ENCODE measurements at regions not wholly inside any gene's neighbourhood (a gene's known extent, or its start where the extent isn't known, plus 50 kb on each side); places are given as distances from the start of the nearest gene placed in this dataset.
"Not testable (repeated sequence)": the region's sequence is repeated elsewhere in the genome, so short reads cannot be mapped to it uniquely, and the experiment has no call there.

DNA sequence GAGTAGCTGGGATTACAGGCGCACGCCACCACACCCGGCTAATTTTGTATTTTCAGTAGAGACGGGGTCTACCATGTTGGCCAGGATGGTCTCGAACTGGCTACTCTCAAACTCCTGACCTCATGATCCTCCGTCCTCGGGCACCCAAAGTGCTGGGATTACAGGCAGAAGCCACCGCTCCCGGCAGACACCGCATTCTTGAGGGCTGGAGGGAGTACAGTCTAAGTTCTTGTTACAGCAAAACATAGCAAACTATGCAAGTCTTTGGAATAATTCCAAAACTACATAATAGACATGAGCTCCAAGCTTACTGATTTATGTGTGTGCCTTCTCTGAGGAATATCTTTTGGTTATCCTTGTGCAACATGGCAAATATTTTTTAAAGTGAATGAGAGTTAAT, 299.1 kb upstream of the ZNF658 start:
- intact Hi-C loops (cut with DNase I); H3K4me1 ChIP-seq (ENCODE audit: control insufficient read depth, insufficient read depth, low read length); H3K27me3 ChIP-seq (ENCODE audit: control insufficient read depth, insufficient read depth); ATAC-seq; H3K9me3 ChIP-seq (ENCODE audit: control insufficient read depth, low read length); H3K4me3 ChIP-seq (ENCODE audit: low read length); H3K27ac ChIP-seq (ENCODE audit: low read length): not testable (repeated sequence)
- WGBS = 64% methylated on average over 10 of the region's 10 CpGs
- DNase-seq = peak; percentile 12 to 36 (median 29)

DNA sequence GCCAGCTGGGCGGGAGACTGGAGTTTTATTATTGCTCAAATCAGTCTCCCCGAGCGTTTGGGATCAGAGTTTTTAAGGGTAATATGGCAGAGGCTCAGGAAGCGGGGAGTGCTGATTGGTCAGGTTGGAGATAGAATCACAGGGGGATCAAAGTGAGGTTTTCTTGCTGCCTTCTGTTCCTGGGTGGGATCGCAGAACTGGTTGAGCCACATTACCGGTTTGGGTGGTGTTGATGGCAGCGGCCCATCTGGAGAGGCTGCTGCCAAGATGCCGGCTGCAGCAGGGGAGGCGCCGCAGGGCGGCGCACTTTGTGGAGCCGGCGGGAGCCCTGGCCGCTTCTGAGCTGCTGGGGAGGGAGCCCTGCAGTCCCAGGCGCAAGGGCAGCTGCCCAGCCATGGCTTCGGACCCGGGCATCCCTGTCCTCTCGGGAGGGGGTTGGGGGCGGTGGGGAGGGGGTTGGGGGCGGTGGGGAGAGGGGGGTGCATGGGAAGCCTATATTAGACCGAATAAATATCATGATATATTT, 268.9 kb upstream of the ZNF658 start:
- 63% methylated on average over 5 of the region's 22 CpGs for WGBS

DNA sequence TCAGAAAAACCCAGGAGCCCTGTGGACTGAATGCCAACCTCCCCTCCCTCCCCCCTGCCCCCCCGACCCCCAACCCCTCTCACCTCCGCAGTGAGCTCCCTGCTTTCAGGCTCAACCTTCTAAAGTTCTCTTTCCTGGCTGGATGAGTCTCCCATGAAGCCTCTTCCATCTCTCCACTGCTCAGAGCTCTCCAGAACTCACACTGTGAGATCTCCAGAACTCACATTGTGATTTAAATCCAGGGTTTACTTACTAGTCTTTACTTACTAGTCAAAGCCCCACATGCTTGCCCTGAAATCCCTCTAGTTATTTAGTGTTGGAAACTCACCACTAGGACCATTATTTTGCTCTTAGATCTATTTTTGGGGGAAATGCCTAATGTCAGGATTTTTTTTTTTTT, 252.8 kb upstream of the ZNF658 start:
- H3K9me3 ChIP-seq (ENCODE audit: control insufficient read depth, low read length); H3K4me1 ChIP-seq (ENCODE audit: control insufficient read depth, insufficient read depth, low read length); intact Hi-C loops (cut with DNase I); H3K27me3 ChIP-seq (ENCODE audit: control insufficient read depth, insufficient read depth); DNase-seq; ATAC-seq; H3K27ac ChIP-seq (ENCODE audit: low read length); H3K4me3 ChIP-seq (ENCODE audit: low read length): not testable (repeated sequence)
- WGBS = no CpG with 5 or more reads among the region's 2 CpGs

More for the DNA sequence above, 268.9 kb upstream of the ZNF658 start:
- intact Hi-C loops (cut with DNase I); H3K27ac ChIP-seq (ENCODE audit: low read length); H3K27me3 ChIP-seq (ENCODE audit: control insufficient read depth, insufficient read depth); H3K4me3 ChIP-seq (ENCODE audit: low read length); ATAC-seq; H3K4me1 ChIP-seq (ENCODE audit: control insufficient read depth, insufficient read depth, low read length); DNase-seq; H3K9me3 ChIP-seq (ENCODE audit: control insufficient read depth, low read length): not testable (repeated sequence)

DNA sequence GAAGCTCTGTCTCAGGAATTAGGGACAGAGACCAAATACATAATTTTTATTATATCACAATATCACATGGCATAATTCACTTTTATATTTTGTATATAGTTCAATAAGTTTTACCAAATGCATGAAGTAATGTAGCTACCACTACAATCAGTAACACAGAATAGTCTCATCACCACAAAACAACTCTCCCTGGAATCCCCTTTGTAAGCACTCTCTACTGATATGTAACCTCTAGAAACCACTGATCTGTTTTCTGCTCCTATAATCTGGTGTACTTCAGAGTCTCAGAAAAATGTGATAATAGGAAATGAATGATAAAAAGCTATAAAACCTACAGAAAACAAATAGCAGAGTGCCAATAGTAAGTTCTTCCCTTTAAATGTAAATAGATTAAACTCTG, 210.3 kb upstream of the ZNF658 start:
- H3K9me3 ChIP-seq (ENCODE audit: control insufficient read depth, low read length); DNase-seq; H3K27ac ChIP-seq (ENCODE audit: low read length); ATAC-seq; H3K27me3 ChIP-seq (ENCODE audit: control insufficient read depth, insufficient read depth); intact Hi-C loops (cut with DNase I); H3K4me3 ChIP-seq (ENCODE audit: low read length); H3K4me1 ChIP-seq (ENCODE audit: control insufficient read depth, insufficient read depth, low read length): not testable (repeated sequence)

DNA sequence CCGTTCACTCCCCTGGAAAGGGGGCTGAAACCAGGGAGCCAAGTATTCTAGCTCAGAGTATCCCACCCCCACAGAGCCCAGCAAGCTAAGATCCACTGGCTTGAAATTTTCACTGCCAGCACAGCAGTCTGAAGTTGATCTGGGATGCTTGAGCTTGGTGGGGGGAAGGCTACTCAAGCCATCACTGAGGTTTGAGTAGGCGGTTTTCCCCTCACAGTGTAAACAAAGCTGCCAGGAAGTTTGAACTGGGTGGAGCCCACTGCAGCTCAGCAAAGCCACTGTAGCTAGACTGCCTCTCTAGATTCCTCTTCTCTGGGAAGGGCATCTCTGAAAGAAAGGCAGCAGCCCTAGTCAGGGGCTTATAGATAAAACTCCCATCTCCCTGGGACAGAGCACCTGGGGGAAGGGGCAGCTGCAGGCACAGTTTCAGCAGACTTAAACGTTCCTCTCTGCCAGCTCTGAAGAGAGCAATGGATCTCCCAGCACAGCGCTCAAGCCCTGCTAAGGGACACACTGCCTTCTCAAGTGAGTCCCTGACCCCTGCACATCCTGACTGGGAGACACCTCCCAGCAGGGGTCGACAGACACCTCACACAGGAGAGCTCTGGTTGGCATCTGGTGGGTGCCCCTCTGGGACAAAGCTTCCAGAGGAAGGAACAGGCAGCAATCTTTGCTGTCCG, 204.8 kb upstream of the ZNF658 start:
- H3K4me1 ChIP-seq (ENCODE audit: control insufficient read depth, insufficient read depth, low read length); H3K27ac ChIP-seq (ENCODE audit: low read length); H3K9me3 ChIP-seq (ENCODE audit: control insufficient read depth, low read length); DNase-seq; ATAC-seq; intact Hi-C loops (cut with DNase I); H3K4me3 ChIP-seq (ENCODE audit: low read length); H3K27me3 ChIP-seq (ENCODE audit: control insufficient read depth, insufficient read depth): not testable (repeated sequence)
- 50% methylated on average over 2 of the region's 6 CpGs for WGBS

DNA sequence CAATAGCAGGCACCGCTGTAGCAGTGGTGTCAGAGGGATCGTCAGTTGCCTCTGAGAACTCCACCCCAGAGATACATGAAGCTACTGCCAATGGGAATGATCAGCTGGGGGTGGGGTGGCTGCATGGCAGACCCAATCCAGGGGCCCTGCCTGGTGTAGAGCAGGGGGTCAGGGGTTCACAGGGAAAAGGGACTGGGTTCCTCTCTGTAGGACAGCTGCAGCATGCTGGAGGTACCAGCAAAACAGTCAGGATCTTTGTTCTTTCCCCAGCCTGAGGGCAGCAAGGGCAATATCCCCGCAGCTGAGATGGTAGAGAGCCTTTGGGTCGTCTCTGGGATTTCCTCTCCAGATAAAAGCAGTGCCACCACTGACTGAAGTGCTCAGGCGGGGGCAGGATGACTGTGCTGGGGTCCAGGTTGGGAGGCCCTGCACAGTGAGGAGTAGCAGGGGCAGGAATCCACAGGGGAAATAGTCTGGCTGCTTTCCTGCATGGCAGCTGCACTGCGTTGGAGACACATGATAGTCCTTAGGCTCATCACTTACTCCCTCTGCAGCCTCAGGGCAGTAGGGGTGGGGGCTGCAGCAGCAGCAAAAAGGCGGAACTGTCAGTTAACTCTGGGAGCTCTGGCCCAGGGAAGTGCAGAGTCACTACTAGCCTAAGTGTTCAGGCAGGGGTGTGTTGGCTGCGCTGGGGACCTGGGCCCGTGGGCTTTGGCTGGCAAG, 203.0 kb upstream of the ZNF658 start:
- DNase-seq; H3K27me3 ChIP-seq (ENCODE audit: control insufficient read depth, insufficient read depth); H3K4me3 ChIP-seq (ENCODE audit: low read length); H3K9me3 ChIP-seq (ENCODE audit: control insufficient read depth, low read length); H3K4me1 ChIP-seq (ENCODE audit: control insufficient read depth, insufficient read depth, low read length); ATAC-seq; H3K27ac ChIP-seq (ENCODE audit: low read length); intact Hi-C loops (cut with DNase I): not testable (repeated sequence)
- WGBS = no CpG with 5 or more reads among the region's 9 CpGs

DNA sequence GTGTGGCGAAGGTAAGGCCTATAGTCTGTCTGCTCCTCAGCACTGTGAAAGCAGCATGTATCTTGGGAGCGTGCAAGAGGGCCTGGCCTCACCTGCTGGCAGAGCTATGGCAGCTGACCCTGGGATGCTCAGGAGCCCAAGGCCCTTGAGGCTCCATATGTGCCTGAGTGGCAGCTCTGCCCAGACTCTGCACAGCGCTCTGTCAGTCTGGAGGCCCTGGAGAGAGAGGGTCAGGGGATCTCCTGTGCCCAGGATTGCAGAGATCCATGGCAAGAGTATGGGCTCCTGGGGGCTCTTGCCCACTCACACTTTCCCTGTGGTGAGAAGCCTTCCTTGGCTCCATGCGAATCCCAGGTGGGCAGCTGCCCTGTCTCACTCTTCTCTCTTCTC, 202.5 kb upstream of the ZNF658 start:
- H3K9me3 ChIP-seq (ENCODE audit: control insufficient read depth, low read length); H3K4me1 ChIP-seq (ENCODE audit: control insufficient read depth, insufficient read depth, low read length); H3K27ac ChIP-seq (ENCODE audit: low read length); ATAC-seq; H3K4me3 ChIP-seq (ENCODE audit: low read length); DNase-seq; intact Hi-C loops (cut with DNase I); H3K27me3 ChIP-seq (ENCODE audit: control insufficient read depth, insufficient read depth): not testable (repeated sequence)
- WGBS = 86% methylated on average over 1 of the region's 4 CpGs

DNA sequence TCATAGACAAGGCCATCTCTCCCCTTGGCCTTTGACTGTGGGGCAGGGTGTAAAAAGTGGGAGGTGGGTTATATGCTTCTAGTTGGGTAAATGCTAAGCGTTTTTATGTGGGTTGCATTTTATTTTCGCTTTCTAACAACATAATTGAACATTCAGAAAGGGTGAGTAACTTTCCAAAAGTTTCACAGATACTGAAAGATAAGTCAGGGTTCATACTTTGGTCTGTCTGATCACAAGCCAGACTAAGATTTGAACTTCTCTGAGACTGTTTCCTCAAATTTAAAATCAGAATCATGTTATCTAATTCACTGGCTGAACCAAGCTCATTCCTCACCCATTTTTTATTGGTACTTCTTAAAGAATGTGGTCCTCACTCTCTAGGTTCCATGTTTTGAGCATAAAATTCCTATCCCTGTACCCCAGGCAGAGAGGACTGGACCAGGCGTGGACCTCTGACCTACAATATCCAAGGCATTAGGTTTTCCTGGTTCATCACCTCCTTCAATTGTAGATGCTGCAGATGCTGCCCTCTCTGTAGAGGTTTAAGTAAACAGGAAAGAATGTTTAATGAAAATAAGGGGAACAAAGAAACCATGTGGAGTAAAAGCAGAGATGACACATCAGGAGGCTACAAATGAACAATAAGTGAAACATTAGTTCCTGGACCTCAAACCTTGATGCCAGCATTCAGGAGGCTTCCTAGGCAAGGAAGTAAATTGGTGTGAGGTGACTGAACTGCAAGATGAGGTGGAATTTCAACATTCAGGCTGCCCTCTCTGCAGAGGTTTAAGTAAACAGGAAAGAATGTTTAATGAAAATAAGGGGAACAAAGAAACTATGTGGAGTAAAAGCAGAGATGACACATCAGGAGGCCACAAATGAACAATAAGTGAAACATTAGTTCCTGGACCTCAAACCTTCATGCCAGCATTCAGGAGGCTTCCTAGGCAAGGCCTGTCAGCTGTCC, 198.8 kb upstream of the ZNF658 start:
- intact Hi-C loops (cut with DNase I) = not testable (repeated sequence)
- 86% methylated on average over 1 of the region's 3 CpGs for WGBS

DNA sequence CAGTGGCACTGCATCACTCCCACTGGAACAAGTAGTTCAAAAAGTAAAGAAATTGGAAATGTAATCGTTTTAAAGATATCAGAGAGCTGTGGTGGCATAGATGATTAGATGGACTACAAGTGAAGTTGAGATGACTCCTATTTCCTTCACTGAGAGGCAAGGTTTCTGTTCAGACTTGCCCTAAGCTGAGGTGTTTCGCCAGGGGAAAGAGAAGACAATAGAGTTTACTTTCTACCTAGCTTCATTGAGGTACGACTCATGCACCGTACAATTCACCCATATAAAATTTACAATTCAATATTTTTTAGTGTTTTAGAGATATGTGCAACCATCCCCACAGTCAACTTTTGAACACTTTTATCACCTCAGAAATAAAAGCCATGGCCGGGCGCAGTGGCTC, 189.0 kb upstream of the ZNF658 start:
- DNase-seq; H3K27me3 ChIP-seq (ENCODE audit: control insufficient read depth, insufficient read depth); H3K27ac ChIP-seq (ENCODE audit: low read length); intact Hi-C loops (cut with DNase I); H3K4me1 ChIP-seq (ENCODE audit: control insufficient read depth, insufficient read depth, low read length); ATAC-seq; H3K4me3 ChIP-seq (ENCODE audit: low read length); H3K9me3 ChIP-seq (ENCODE audit: control insufficient read depth, low read length): not testable (repeated sequence)
- WGBS = no CpG with 5 or more reads among the region's 6 CpGs

More for the DNA sequence above, 198.8 kb upstream of the ZNF658 start:
- not testable (repeated sequence) for ATAC-seq; H3K27ac ChIP-seq (ENCODE audit: low read length); H3K4me1 ChIP-seq (ENCODE audit: control insufficient read depth, insufficient read depth, low read length); H3K27me3 ChIP-seq (ENCODE audit: control insufficient read depth, insufficient read depth); H3K9me3 ChIP-seq (ENCODE audit: control insufficient read depth, low read length); DNase-seq; H3K4me3 ChIP-seq (ENCODE audit: low read length)

DNA sequence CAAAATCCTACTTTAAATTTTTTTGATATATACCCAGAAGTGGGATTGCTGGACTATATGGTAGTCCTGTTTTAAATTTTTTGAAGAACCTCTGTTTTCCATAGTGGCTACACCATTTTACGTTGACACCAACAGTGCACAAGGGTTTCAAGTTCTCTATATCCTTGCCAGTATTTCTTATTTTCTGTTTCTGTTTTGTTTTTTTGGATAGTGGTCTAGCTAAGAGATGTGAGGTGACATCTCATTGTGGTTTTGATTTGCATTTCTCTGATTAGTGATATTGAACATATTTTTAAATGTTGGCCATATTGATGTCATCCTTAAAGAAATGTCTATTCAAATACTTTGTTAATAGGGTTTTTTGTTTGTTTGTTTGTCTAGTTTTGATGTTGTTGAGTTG, 187.7 kb upstream of the ZNF658 start:
- DNase-seq; H3K9me3 ChIP-seq (ENCODE audit: control insufficient read depth, low read length); H3K4me1 ChIP-seq (ENCODE audit: control insufficient read depth, insufficient read depth, low read length); intact Hi-C loops (cut with DNase I); H3K27me3 ChIP-seq (ENCODE audit: control insufficient read depth, insufficient read depth); H3K27ac ChIP-seq (ENCODE audit: low read length); ATAC-seq; H3K4me3 ChIP-seq (ENCODE audit: low read length): not testable (repeated sequence)
- no CpG with 5 or more reads among the region's 1 CpG for WGBS

Measured in right cardiac atrium (tissue), 5 donors.